NCI-H2196 (cell line): ENCODE measurements at regions not wholly inside any gene's neighbourhood (a gene's known extent, or its start where the extent isn't known, plus 50 kb on each side); places are given as distances from the start of the nearest gene placed in this dataset.
"Not testable (repeated sequence)": the region's sequence is repeated elsewhere in the genome, so short reads cannot be mapped to it uniquely, and the experiment has no call there.

Experiments
- DNase-seq: peaks from one replicate; lab custom pipeline; 2025; ENCODE audit not compliant: unreplicated experiment; lab: John Stamatoyannopoulos, UW

DNA sequence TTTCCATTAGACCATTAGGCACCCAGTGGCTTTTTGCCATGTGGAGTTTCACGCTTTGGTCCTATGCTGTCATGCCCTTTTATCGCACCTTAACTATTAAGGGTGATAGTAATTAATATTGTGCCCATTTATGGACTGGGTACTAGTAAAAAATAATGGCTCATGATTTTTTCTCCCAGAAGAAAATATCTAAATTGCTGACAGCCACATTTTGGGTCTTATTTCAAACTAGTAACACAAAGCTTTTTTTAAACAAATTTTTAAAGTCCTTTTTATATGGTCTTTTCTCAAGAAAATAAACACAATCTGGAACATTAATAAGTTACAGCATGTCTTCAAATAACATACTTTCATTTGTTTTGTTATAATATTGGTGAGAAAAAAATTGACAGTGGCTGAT, 179.7 kb downstream of the ANKRD7 start:
- no peak for DNase-seq

DNA sequence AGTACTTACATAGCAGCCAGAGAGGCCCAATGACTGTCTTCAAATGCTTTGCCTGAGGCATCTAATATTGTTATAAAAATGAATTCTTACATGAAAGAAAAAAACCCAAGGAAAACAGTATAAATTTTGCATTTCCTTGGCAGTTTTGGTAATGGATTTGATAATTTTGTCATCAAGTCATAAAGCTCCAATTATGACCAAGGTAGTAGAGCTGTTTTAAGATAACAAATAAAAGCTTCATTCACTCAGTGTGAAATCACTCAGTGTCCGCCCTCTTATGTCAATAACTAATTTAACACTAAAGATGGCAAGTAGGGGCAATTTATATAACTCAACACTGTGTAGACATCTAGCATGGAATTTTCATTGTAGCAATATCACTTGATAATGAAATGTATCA, 193.9 kb downstream of the ANKRD7 start:
- no peak for DNase-seq

DNA sequence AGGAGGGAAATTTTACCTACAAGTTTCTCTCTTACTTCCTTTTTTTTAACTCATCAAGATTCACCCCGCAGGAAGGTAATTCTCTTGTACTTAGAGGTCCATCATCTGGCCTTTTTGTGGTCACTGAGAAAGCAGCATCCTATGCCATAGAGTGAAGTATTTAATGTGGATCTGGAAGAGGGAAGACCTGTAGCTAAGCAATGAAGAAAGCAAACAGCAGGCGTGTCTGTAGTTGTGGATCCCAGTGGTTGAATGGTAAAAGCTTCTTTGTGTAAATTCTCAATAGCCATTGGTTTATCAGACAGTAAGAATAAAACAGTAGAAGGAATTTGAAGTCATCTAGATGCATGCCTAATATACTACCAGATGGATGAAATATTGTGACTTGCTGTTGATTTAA, 196.4 kb downstream of the ANKRD7 start:
- DNase-seq, result no peak

DNA sequence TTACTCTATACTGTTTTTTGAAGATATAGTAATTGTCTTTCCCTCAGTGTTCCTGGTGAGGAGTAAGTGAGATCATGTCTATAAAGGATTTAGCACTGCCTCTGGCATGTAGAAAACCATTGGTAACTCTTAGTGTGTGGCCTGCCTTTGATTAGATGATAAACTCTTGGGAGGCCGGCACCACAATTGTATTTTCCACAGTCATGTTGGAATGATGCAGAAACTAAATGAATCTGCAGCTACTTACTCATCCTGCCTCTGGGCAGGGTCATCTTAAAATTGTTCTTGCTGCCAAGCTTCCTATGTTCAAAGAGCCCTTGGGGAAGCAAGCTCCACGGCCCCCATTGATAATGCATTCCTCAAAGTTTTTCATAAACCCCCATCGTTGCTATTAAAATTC, 204.6 kb downstream of the ANKRD7 start:
- DNase-seq, result no peak

DNA sequence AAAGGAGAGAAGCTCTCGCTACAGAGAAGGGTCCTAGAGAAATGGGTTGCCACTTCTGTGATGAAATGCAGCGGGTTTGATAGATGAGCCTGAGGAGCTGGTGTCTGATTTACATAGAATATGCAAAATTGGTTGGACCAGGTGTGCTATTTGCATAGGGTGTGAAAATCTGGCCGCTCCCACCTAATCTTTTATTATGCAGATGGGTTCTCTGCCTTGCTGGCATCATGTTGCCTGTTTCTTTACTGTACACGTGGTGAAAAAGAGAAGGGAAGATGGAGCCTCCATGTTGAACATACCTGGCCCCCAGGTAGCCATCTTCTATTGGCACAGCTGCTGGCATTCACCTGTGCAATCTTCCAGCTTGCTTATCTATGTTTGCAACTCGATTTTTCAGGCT, 212.2 kb downstream of the ANKRD7 start:
- no peak for DNase-seq

DNA sequence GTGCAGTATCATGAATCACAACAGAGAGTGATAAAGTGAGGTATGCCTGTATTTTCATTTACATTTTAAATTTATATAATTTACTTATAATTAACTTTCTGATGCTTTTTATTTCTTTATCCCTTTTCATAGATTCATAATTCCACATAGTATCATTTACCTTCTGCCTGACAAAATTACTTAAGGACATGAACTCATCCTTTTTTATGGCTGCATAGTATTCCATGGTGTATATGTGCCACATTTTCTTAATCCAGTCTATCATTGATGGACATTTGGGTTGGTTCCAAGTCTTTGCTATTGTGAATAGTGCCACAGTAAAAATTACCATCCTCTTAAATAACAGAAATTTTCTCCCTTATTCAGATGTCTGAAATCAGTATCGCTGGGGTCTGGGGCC, 224.5 kb downstream of the ANKRD7 start:
- not testable (repeated sequence) for DNase-seq

DNA sequence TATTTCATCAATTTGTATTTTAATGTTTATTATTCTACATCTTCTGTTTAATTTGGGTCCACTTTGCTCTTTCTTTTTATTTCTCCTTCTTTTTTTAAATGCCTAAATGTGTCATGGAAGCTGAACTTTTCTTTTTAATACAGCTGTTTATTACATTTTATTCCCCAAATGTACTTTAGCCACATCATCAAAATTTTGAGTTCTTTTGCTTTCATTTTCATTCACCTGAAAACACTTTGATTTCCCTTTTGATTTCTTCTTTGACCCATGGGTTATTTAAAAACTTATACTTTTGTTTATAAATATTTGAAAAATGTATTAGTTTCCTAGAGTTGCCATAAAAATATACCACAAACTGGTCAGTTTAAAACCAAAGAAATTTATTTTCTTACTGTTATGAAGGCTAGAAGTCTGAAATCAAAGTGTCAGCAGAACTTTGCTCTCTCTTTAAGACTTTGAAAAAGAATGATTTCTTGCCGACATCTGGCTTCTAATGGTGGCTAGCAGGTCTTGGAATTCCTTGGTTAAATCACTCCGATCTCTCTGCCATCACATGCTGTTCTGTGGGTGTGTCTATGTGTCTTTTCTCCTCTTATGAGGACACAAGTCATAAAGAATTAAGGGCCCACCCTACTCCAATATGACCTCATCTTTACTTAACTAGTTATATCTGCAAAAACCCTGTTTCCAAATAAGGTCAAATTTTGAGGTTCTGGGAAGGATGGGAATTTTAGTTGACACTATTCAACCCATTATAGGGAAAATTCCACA, 225.5 kb downstream of the ANKRD7 start:
- no peak for DNase-seq

DNA sequence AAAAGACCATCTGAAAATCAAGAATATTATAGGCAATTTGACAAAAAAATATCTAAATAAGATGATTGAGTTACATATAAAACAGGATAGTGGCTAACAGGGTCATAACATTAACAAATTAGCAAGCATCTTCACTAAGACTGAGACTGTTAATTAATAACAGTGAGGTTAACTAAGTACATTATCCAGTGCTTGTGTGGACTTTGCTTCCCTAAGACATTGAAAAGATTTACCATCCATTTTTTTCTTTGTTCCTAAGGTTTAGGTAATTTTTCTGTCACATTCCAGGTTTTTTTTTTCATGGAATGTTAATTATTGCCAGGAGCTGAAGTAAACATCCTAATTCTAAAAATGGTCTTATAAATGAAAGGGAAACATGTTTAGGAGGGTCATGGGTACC, 227.6 kb downstream of the ANKRD7 start:
- no peak for DNase-seq

DNA sequence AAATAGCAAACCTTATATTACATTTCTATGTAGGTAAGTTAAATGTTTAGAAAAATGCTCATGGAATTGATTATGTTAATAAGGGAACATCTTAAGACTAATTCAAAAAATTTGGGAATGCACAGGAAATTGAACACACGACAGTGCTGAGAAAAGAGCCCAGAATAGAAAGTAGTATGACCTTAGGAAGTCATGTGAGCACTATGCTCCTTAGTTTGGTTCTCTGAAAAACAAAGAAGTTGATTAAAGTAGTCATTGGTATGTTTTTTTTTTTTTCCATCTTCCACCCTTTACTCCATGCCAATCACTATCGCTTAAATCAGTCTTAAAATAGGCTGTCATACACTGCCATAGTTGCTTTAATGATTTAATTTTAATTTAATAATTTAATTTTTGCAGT, 242.9 kb downstream of the ANKRD7 start:
- DNase-seq, result no peak

DNA sequence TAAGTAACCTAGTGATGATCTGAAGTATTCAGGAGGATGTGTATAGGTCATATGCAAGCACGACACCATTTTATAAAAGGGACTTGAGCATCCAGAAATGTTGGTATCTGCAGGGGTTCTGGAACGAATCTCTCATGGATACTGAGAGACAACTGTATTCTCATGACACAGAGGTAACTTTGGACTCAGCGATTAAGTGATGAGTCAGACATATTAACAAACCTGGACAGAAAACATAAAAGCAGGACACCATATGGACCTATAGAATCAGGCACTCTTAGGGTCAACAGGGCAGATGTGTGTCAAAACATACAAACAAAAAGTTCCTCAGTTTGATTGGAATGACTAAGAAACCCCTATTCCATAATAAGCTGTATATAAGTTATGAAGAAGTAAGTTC, 248.1 kb downstream of the ANKRD7 start:
- no peak for DNase-seq

DNA sequence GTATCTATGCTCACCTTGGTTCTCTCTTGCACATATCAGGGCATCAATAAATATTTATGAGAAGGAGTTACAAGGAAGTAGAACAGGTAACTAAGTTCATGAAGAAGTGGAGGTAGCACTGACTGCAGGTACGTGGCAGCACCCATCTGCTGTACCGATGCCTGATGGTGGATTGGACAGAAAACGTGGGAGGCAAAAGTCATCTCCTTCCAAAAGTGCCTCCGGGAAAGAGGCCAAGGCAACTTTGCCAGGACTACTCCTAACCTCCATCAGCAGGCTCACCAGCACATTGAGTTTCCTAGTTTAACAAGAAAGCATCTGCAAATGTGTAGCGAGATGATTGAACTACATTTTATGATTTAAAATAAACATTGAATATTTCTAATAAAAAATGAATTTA, 248.8 kb downstream of the ANKRD7 start:
- DNase-seq, result no peak

DNA sequence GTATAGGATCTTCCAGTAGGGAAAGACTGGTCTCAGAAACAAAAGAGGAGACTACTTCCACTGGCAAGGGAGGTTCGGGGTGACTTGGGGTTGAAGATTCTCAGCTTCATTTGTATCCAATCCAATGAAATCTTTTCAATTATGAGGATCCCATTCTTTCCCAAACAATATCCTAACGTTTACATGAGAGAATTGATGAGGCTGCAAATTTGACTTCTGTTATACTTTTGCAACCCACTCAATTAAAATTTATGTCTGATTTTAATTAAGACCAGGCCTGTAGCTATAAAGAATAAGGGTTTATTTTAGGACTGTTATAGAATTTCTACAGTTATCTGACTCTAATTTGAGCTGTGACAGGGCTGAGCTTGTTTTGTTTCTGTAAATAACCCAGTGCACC, 251.5 kb downstream of the ANKRD7 start:
- DNase-seq, result no peak

DNA sequence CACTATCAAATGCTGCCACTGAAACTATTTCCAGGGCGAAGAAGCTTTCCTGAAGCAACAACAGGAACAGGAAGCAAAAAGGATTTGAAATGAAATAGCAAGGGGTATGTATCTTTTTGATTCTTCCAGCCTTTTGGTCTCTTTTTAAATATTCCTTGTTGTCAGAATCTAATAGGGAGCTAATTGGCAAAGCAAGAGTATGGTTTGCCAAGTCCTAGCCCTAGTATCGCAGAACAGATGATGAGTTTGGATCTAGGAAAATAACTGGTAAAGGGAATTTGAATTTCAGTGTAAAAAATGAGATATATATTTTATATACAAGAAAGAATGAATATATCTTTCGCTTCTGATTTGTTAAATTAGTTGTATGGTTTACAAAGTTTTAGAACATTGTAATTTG, 252.5 kb downstream of the ANKRD7 start:
- no peak for DNase-seq

DNA sequence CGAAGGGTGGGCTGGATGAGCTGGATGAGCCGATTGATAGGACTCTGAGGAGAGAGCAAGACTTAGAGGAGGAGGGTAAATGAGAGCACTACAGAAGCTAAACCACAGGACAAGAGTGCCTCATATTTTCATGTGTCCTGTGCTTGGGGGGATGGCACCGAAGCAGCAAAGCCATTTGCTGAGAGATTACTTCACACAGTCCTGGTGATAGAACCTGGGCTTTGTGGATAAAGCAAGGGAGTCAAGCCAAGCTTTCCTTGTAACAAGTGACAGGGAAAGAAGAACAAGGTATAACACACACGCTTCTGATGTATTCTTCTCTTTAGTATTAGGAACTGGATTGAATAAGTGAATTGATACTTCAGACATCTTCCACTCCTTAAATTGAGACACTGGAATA, 253.7 kb downstream of the ANKRD7 start:
- DNase-seq, result no peak

DNA sequence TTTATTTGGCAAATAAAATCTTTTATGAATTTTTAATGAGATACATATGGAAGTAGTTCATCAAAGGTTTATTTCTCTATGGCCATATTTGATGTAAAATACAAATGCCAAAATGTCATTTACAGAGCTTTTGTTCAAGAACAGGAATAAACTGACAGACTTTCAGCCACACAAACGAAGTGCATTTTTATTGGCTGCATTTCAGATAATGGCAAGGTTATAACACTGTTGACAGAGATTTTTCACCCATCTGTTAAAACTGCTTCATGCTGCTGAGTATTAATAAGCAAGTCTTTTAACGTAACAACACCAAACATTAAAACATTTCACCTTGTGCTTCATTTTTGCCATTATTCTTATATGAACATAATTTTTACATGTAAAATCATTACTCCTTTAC, 254.4 kb downstream of the ANKRD7 start:
- no peak for DNase-seq

DNA sequence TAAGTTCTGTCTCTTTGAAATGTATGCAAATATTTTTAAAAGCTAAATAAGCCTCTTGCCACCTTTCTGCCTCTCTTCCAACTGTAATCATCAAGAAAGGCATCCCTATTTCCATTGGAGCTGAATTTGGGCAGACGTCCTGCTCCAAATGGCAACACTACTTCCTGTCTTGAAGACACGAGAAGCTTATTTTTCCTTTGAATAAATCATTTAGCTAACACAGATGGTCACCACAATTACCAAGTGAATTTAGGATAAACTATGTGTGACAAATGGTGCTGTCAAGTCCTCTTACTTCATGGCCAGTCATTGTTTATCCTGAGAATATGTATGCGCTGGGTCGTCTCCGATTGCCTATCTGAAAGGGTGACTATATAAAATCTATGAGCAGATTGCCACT, 268.0 kb downstream of the ANKRD7 start:
- no peak for DNase-seq

DNA sequence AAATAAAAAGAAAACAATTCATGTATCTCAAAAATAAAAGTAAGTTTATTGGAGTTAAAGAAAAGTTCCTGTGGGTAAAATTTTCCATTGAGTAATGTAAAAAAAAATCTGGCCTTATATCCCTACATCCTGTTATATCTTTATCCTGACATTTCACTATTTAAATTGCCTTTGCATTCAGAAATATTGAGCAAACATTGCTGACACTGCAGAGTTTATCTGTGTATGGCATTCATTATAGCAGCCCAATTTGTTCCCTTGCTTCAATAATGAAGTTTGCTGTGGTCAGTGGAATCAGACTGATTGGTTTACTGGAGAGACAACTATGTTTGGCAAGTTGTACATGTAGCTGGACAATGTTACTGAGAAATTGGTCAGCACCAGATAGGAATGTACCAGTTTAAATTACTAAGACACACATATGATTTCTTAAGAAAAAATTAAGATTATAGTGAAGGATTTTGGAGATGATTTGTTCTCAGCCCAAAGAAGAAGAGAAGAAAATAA, 271.7 kb downstream of the ANKRD7 start:
- no peak for DNase-seq

DNA sequence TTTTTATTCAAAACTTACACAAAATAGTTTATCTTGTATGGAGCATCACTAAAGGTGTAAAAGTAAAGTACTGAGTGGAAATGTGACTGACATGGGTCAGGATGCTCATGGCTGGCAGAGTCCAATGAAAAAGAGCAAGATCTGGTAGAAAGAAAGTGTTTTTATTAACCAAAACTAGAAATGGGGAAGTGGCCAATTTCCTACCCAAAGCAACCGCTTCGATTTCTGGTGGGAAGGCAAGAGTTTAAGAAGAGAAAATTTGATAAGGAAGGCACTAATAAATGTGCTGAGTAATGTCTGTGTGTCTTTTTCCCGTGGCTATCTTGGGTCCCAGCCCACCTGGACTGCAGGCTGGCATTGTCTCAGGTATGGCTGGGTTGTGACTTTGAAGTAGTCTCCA, 277.7 kb downstream of the ANKRD7 start:
- no peak for DNase-seq

DNA sequence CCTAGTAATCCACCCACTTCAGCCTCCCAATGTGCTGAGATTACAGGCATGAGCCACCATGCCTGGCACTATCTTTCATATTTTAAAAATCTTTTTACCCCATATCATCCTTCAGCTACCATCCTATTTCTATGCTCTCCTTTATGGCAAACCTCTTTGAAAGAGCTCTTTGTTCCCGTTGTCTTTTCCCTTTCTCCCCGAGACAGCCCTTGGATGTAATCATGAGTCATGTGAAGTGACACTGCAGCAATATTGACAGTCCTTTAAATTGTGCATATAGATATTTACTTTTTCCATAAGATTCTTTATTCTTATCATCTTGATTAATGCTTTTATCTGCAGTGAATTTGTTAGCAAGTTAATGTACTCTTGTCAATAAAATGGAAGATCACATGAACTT, 286.6 kb downstream of the ANKRD7 start:
- DNase-seq, result no peak

DNA sequence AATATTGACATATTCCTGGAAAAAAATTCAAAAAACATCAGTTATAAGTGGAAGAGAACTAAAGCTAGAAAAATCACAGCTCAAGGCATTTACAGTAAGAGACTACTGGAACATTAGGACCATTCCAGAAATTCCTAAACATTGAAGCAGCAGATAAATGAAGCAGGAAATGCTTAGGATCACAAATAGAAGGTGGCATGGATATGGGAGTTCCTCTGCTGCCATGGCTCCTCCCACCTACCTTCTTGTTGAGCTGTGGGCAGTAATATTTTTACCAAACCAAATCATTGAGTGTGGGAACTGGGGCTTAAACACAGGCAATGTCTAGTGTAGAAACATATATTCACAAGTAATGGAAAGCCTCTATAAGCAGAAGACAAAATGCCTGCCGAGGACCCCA, 292.8 kb downstream of the ANKRD7 start:
- no peak for DNase-seq

DNA sequence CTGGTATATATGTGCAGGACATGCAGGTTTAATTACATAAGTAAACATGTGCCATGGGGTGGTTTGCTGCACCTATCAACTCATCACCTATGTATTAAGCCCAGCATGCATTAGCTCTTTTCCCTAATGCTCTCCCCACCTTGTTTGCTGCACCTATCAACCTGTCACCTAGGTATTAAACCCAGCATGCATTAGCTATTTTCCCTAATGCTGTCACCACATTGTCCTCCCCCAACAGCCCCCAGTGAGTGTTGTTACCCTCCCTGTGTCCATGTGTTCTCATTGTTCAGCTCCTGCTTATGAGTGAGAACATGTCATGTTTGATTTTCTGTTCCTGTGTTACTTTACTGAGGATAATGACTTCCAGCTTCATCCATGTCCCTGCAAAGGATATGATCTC, 300.5 kb downstream of the ANKRD7 start:
- DNase-seq, result no peak

DNA sequence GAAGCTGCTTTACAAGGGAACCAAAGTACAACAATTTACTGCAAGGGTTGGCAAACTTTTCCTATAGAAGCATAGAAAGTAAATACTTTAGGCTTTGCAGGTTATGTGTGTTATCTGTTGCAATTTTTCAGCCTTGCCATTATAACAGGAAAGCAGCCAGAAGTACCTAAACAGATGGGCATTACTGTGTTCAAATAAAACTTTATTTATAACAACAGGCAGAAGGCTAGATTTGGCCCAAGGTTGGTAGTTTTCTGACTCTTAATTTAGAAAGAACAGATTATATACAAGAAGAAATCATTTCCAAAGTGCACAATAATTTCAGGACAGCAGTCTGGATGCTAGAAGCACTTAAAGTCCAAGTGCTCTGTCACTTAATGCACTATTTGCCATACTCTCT, 307.1 kb downstream of the ANKRD7 start:
- no peak for DNase-seq

DNA sequence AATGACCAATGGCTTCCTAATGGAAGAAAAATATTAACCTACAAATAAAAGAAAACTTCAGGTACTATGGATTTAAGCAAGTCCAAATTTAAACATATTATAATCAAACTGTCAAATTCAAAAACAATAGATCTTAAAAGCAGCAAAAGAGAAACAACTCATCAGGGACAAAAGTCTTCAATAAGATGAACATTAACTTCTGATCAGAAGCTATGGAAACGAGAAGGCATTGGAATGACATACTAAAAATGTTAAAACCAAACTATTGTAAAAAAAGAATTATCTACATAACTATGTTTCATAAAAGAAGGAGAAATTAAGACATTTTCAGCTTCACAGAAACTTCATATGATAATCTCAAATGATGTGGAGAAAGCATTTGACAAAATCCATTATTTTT, 334.7 kb downstream of the ANKRD7 start:
- DNase-seq, result no peak
